ENCODE measurements at regions not wholly inside any gene's neighbourhood (a gene's known extent, or its start where the extent isn't known, plus 50 kb on each side); places are given as distances from the start of the nearest gene placed in this dataset.

- no peak for DNase-seq (ENCODE audit: low read depth in 2 of 2)
These were observed 208.2 kb upstream of the INHBA start for GRCh38 chr7:41910940-41911600.

DNA sequence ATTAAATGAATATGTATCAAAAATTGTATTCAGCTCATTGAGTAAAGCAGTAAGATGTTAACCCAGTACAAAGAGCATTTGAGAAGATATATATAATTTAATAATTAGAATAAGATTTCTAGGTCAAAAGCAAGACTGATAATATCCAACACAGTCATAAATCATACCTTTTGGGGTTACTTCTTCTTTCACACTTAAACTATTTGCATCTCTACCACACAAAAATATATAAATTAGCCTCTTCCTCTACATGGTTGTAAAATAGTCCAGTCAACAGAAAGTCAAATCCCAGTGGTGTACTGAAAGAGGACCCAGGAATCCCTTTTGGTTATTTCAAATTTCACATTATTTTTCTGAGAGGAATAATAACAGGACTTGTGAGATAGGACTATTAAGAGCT lies 204.6 kb upstream of the INHBA start:
- no peak for DNase-seq (ENCODE audit: low read depth in 2 of 2)

DNA sequence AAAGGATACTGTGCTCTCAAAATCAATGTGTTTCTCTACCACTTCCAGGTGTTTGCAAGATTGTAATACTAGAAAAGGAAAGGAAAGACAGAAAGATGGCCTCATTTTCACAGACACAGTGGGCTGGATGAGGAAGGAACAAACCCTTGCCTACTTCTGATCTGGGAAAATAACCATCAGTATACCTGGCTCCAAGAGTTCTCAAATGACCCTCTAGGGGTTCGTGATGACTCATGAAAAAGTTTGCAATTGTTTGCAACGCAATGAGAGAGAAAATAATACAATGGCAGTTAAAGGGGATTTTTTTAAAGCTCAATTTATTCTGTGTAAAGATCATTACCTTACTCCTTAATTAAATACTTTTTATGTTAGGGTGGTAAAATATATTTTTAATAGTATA lies 197.6 kb upstream of the INHBA start:
- no peak for DNase-seq (ENCODE audit: low read depth in 2 of 2)

- DNase-seq (ENCODE audit: low read depth in 2 of 2): no peak
These were observed 197.0 kb upstream of the INHBA start for GRCh38 chr7:41899823-41900433.

GRCh38 chr7:41893656-41894055 lies 190.8 kb upstream of the INHBA start:
- DNase-seq (ENCODE audit: low read depth in 2 of 2): no peak

- DNase-seq (ENCODE audit: low read depth in 2 of 2): no peak
These were observed 189.6 kb upstream of the INHBA start for GRCh38 chr7:41892356-41893100.

DNA sequence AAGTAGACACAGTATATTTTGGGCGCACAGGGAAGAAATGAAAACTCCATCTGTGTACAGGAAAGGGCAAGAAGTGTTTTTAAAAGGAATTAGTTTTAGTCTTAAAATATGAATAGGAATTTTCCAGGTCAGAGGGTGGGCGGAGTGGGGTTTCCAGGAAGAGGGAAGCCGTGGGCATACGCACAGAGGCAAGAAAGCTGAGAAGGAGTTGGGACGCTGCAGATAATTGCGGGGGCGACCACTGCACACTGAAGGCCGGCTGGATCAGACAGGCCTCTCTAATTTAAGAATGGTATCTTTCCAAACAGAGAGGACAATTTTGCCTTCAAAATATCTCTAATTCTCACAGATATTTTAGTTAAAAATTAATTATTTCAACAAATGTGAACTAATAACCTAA lies 189.1 kb upstream of the INHBA start:
- no peak for DNase-seq (ENCODE audit: low read depth in 2 of 2)

GRCh38 chr7:41890631-41891274 lies 187.9 kb upstream of the INHBA start:
- DNase-seq (ENCODE audit: low read depth in 2 of 2): no peak

DNA sequence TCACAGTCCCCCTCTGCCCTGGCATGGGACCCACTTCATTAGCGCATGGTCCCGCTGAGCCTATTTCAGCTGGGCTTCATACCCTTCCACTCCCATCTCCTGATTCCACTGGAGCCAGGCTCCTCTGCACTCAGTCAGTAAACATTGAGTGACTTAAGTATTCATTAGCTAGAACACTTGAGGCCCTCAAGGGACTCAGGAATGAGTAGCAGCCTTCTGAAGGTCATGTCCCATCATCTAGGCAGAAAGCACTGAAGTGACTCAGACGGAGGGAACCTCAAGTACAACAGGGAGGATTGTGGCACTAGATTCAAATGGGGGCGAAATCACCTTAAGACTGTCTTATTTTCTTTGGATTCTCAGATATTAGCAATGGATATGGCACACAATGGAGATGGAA lies 186.6 kb upstream of the INHBA start:
- no peak for DNase-seq (ENCODE audit: low read depth in 2 of 2)

- no peak for DNase-seq (ENCODE audit: low read depth in 2 of 2)
These were observed 186.2 kb upstream of the INHBA start for GRCh38 chr7:41889040-41889439.

DNA sequence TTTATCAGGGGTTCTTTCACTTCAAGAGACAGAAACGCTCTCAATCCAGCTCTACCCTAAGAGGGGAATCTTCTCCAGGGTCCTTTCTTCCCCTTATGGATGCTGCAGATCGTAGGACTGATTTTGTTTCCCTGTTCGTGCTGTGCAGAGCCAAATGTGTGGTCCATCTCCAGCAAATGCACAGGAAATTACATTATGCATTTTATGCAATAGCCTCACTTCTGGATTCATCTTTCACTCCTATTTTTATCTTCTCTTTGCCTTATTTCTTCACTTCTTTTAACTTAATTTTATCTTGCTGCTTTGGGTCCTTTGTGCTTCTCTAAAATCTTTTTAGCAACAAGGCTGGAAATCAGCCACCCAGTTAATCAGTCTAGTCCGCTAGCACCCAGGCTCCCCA lies 184.5 kb upstream of the INHBA start:
- no peak for DNase-seq (ENCODE audit: low read depth in 2 of 2)

DNA sequence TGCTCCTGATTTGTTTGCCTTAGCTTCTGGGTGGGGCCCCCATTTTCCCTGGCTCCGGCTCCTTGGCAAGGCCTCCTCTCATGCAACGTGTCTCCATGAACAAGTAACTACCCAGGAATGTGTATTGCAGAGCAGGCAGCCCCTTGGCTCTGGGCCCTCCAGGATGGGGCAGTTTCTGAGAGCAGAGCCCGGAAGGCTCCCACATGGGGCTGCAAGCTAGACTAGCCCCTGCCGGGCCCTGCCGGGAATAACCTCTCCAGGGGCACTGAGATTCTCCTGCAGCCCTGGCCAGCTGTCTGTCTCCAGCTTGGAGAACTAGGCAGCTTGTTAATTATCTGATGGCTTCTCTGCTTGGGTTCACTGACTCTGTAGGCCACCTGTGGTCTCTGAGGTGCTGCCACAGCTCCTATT lies 184.0 kb upstream of the INHBA start:
- no peak for DNase-seq (ENCODE audit: low read depth in 2 of 2)

DNA sequence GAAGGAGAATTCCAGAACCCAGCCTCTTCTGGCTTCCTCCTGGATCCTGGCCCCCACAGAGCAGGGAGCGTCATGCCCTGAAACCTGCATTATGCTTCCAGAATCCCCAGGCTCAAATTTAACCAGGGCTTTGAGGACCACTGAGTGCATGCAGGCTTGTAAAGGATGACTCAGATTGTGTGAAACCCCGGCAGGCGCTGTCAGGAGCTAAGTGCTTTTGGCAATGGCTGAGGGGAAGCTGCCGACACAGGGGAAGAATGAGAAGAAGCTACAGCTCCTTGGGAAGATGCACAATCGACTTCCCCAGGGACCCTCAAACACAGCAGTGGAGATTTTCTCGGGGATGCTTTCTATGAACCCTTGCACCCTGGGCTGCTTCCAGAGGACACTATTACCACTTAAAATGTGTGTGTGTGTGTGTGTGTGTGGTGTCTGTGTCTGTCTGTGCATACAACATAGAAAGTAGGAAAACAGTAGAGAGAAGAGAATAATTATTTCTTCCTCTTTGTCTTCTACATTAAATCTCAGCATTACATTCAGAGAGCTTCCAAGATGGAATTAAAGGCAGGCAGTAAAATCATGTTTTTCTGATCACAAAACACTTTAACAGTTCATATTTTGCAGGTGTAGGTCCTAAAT lies 183.5 kb upstream of the INHBA start:
- no peak for DNase-seq (ENCODE audit: low read depth in 2 of 2)

GRCh38 chr7:41885748-41886147 lies 182.9 kb upstream of the INHBA start:
- no peak for DNase-seq (ENCODE audit: low read depth in 2 of 2)

- DNase-seq (ENCODE audit: low read depth in 2 of 2): no peak
These were observed 182.2 kb upstream of the INHBA start for GRCh38 chr7:41885078-41885477.

DNA sequence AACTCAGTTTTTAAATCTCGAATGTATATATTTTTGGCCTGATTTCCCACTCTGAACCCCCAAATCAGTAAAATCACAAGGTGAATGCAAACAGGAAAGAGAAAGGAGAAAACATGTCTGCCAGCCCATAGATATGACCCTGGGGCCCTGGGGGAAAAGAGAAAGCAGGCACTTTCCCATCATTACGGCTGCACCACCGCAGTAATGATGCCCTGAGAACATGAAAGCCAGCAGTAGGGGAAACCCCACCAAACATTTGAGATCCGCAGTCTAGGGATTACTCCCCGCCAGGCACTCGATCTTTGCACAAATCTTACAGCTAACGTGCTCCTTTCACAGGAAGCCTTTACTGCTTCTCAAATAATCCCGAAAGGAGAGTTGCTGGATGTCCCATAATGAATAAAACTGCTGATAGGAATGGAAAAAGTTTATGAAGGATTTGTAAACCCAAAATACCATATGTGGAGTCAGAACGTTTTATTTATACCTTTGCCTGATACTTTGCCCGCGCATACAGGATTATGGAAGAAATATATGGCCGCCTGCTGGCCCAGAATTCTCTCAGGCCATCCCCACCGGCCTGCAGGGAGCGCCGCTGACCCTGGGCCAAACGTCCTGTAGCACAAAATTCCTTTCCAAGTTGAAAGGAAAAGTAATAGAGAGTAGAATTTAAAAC lies 180.0 kb upstream of the INHBA start:
- DNase-seq (ENCODE audit: low read depth in 2 of 2): no peak

- no peak for DNase-seq (ENCODE audit: low read depth in 2 of 2)
These were observed 179.4 kb upstream of the INHBA start for GRCh38 chr7:41882256-41882655.

DNA sequence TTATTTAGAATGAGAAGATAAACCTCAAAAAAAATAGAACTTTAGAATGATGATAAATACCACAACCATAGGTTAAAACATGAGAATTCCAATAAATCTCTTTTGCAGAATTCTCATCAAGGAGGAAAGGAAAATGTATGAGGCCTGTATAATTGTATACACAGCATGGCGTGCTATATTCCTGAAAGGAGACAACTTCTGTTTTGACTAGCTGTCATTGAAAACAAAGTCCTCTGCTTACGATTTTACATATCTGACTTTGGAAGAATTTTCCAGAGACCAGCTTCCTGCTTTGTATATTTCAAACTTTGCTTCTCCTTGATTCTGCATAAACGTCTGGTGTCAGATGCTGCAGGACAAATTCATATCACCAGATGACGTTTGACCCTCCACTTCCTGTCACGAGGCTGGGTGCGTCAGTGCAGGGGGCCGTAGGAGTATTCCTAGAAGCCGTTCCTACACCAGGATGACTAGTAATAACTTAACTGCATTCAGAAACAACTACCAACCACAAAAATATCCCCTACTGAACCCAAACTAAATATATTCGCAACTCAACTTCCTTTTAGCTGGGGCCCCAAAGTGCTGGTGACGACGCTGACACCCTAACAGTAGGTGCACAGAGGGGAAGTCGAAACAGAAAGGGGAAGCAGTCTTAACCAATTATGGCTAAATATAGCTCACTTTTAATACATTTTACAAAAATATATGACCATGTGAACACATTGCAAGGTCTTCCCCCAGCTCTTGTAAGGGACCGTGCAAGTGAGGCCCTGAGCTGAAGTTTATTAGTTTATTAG lies 178.6 kb upstream of the INHBA start:
- peak; percentile 45 to 55 for DNase-seq (ENCODE audit: low read depth in 2 of 2)

GRCh38 chr7:41880107-41880506 lies 177.2 kb upstream of the INHBA start:
- DNase-seq (ENCODE audit: low read depth in 2 of 2): no peak

DNA sequence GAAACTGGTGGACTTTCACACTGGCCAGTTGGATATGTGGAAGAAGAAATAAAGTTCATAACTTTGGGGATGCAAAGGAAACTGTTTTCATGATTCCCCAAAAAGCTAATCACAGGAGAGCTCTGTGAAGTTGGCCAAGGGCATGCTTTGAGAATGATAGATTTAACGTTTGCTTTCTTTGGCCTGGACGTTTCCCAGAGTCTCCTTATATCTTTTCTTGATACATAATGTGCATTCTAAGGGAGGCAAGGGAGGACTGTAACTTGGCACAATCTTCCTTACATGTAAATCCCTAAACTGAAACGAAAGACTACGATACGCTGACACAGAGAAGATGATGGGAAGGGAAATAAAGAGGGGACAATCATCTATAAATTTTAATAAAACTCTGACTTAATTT lies 176.5 kb upstream of the INHBA start:
- no peak for DNase-seq (ENCODE audit: low read depth in 2 of 2)
